Eye (tissue), 1 donor: ENCODE measurements at regions not wholly inside any gene's neighbourhood (a gene's known extent, or its start where the extent isn't known, plus 50 kb on each side); places are given as distances from the start of the nearest gene placed in this dataset.
A peak's percentile ranks its signal among the peaks of the same experiment; 100 is the strongest.

Experiments
- DNase-seq: peaks from one replicate; pipeline ENCODE4 v3.0.0-alpha.2; 2015

DNA sequence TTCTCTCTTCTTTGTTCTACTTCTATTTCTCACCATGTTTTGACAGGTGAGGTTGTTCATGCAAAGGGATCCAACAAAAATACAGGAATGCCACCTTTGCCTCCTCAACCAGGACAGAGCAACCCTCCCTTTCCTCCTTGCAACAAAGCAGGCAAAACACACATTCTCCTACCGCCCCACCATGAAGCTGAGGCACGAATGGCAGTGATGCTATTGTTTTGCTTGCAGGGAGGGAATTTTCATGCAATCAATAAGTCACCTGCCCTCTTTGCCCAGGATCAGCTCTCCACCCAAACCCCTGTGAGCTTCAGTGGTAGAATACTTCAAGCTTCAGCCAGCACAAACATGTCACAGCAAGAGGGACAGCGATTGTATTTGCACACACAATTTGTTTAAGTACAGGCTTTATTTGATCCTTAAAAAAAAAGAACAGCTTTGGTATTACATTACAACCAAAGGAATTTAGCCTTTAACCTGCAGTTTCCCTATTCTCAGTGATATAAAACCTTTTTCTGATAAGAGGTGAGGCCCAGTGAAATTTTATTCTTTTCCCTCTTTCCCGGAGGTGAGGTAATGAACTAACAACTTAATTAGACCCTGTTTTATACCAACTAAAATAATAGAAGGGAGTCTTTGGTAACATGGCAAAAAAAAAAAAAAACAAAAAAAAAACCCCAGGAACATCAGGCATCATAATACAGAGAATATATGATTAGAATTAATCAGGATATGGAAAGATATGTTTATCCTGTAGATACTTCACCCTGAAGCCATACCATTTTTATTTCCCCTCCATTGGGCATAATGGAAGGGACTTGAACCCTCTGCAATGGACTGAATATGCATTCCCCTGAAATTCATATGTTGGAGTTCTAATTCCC, 87.0 kb upstream of the EEA1 start:
- peak; percentile 27 for DNase-seq

DNA sequence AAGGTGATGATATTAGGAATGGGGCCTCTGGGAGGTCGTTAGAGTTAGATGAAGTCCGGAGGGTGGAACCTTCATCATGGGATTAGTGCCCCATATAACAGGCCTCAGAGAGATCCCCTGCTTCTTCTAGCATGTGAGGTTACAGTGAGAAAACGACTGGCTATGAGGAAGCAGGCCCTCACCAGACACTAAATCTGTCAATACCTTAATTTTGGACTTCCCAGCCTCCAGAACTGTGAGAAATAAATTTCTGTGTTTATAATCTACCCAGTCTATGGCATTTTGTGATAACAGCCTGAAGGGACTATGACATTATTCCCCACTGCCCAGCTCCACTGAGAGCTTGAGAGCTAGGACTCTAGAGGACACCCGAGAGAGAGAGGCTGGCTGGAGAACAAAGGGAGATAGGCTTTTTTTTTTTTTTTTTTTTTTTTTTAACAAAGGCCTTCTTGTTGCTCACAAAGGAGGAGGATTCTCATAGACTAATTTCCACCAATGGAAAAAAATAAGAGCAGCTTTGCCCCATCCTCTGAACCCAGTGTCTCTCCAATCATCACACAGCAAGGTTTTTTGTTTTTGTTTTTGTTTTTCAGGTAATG, 87.8 kb upstream of the EEA1 start:
- peak; percentile 50 for DNase-seq

GRCh38 chr12:93018610-93019009, 89.5 kb upstream of the EEA1 start:
- DNase-seq, result no peak

DNA sequence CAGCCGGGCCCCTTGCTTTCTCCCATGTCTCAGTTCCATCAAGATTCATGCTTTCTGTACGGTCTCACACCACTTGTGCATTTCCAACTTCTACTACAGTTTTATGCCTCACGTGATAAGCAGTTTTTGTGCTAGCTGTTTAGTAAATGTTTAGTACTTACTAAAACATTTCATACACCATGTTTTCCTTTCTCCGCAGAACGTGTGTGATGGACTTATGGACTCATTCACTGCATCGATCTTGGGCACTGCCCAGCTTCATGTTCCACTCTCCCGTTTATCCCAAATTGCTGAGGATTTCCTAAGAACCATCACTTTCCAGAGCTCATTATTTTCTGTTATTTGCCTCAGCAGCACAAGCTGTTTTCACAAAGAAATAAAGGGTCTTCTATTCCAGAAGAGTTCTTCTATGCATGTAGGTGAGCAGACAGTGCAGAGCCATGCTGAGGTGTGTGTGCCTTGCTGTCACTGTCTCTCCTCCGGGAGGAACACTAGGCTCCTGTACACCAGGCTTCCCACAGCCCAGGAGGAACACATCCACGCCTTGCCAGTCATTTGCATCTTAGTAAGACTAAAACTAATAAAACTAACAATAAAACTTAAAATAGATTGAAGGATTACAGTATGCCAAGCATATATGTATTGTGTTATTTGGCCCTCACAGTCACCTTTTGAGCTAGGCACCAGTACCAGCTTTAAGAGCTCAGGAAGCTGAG, 90.3 kb upstream of the EEA1 start:
- no peak for DNase-seq

GRCh38 chr12:93019975-93020630, 91.0 kb upstream of the EEA1 start:
- DNase-seq, result peak; percentile 61

GRCh38 chr12:93020631-93021597, 91.8 kb upstream of the EEA1 start:
- DNase-seq, result no peak

DNA sequence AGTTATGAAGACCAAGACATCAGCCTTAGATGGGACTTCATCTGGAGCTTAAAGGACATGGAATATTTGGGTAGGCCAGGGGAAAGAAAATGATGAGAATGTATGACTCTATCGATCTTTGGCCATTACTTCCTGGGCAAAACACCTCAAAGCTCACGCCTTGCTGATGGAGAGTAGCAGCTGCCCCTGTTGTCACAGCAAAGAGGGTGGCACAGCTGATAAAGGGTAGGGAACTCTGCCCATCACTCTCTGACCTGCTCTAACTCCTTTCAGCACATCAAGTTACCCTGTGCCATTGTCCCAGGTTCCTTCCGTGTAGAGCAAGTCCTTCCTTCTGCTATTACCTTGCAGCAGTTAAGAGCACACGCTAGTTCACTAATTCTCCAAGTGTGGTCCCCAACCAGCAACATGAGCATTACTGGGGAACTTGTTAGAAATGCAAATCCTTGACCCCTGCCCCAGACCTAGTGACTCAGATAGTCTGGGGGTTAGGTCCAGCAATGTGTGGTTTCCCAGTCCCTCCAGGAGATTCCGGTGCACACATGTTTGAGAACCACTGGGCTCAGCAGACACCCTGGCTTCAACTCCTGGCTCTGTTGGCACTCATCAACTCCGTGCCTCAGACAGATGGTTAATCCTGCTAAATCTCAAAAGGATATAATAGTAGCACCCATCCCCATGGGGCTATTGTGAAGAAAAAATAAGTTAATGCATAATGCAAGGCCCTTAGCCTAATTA, 93.7 kb upstream of the EEA1 start:
- no peak for DNase-seq

DNA sequence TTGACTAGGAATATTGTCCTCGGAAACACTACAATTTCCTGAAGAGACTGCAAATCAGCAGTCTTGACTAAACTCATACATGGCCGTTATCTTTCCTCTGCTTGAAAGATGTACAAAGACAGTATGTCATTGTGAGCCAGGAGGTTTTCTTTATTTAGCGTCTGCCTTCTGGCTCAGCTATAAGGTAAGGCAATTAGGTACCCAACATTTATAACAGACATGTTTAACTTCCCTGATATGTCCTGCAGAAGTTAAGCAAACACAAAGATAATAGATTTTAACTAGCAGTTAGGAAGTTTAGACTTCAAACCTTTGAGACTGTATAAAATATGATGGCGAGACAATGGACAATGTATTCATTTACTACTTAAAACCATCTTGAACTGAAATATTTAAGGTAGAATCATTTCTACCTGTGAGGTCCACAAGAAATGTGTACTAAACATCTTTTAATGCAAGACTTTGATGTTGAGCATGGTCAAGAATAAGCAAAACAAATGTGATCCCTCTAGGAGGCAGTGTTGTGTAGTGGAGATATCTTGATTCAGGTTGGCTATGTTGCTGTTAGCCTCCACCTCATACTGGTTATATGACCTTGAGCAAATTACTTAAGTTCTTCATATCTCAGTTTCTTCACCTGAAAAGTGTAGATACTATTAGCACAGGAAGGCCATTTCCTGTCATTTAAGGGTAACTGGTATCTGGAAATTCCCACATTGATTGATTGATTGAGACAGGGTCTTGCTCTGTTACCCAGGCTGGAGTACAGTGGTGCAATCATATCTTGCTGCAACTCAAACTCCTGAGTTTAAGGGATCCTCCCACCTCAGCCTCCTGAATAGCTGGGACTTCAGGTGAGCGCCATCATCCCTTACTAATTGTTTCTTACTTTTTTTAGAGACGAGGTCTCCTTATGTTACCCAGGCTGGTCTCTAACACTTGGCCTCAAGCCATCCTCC, 96.3 kb upstream of the EEA1 start:
- peak; percentile 32 for DNase-seq

- peak; percentile 47 for DNase-seq
Observed at GRCh38 chr12:93027041-93027440, 97.9 kb upstream of the EEA1 start.

DNA sequence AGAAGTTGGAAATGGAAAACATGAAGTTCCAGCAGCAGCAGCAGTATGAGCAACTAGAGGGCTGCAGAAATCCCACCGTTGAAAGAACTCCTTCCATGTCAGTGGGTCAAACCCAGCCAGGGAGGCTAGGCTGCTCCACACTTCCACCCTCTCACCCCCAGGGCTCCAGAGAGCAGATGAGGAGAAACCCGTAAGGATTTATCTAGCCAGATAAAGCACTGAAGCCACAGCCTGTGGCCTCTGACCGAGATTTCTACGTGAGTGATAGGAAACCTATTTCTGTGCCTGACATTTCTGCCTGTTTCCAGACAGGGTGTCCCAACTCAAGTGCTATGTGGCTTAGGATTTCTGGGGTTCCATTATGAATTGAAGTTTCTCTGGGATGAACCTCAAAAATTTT, 100.0 kb upstream of the EEA1 start:
- DNase-seq, result no peak

DNA sequence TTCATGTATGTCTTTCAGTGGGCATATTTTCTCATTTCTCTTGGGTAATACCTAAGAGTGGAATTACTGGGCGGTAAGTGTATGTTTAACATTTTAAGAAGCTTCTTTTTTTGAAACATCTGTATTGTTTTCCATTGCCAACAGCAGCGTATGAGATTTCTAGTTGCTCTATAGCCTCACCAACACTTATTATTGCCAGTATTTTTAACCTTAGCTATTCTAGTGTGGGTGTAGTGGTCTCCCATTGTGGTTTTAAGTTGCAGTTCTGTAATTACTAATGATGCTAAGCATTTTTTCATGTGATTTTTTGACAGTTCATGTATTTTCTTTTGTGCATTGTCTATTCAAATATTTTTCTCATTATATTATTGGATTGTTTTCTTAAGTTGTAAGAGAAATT, 101.9 kb upstream of the EEA1 start:
- no peak for DNase-seq

GRCh38 chr12:93032758-93033157, 103.7 kb upstream of the EEA1 start:
- no peak for DNase-seq

DNA sequence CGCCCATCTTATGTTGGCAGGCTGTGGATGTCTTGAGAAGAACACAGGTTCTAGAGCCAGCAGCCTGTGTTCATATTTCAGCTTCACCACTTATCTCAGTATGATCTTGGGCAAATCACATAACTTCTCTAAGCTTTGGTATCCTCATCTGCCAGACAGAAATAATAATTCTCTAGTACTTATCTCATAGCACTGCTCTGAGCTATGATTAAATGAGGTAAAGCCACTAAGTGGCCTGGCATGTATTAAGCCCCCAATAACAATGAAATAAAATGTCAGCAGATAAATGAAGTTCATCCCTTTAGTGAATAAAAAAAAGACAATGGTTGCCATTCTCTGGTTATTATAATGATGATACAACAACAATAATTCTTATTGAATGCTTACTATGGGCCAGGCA, 104.9 kb upstream of the EEA1 start:
- no peak for DNase-seq

GRCh38 chr12:93039062-93039461, 110.0 kb upstream of the EEA1 start:
- no peak for DNase-seq

GRCh38 chr12:93039930-93040329, 110.8 kb upstream of the EEA1 start:
- no peak for DNase-seq

DNA sequence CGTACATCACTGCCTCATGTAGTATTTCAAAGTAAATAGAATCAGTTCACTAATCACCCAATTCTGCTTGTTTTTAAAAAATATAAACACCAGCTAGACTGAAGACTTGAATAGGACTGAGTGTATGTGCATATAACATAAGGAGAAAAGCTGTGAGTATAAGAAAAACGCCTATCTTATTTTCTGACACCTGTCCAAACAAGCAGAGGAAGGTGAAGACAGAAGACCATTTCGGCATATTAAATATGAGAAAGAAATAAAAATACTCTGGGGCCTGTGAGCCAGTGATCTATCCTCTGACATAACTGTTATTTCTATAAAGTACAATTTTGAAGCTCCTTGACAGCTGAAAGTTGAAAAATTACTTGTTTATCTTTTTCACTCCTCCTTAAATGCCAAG, 111.3 kb upstream of the EEA1 start:
- DNase-seq, result no peak

GRCh38 chr12:93041416-93041815, 112.3 kb upstream of the EEA1 start:
- DNase-seq, result no peak

DNA sequence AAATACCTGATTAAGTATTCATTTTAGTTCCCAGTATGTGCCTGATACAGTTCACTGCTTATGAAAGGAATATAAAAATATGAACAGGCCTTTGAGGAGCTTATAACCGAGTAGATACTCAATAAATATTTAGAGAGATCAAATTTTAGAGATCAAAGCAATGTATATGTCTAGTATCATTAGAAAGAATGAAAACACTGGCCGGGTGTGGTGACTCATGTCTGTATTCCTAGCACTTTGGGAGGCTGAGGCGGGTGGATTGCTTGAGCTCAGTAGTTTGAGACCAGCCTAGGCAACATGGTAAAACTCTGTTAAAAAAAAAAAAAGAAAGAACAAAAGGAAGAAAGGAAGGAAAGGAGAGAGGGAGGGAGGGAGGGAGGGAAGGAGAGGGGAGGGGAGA, 113.2 kb upstream of the EEA1 start:
- no peak for DNase-seq

GRCh38 chr12:93042684-93043083, 113.6 kb upstream of the EEA1 start:
- no peak for DNase-seq

GRCh38 chr12:93043192-93043876, 114.2 kb upstream of the EEA1 start:
- DNase-seq, result no peak
